Body of pancreas (tissue), 4 donors: ENCODE measurements at regions not wholly inside any gene's neighbourhood (a gene's known extent, or its start where the extent isn't known, plus 50 kb on each side); places are given as distances from the start of the nearest gene placed in this dataset.

ENCODE experiments used
- ATAC-seq: fragments of 150-250 bp; one replicate; pipeline ENCODE4 v1.9.1; 2016
- DNase-seq, 4 donors: peaks; one replicate each; pipeline ENCODE4 v3.0.0-alpha.2; 2019
- H3K27ac ChIP-seq, 4 donors: fragments of 200-600 bp; sonication (generic); 1 replicate in 3 of 4; 2 replicates in 1 of 4; pipeline versions ENCODE4 v1.5.1 to v1.6.1; 2016 to 2019; ENCODE audit warnings: mild to moderate bottlenecking in 1 of 4, mixed read lengths in 1 of 4, moderate library complexity in 1 of 4
- H3K27me3 ChIP-seq, 2 donors: fragments of 200-600 bp; sonication (generic); one replicate each; pipeline ENCODE4 v1.6.0; 2016; ENCODE audit warnings: mild to moderate bottlenecking in 1 of 2
- H3K36me3 ChIP-seq, 2 donors: fragments of 200-600 bp; sonication (generic); replicated peaks in 1 of 2; 2 replicates each; pipeline ENCODE4 v1.5.1; 2016; ENCODE audit warnings: low read depth in 2 of 2; ENCODE audit not compliant: insufficient read depth in 1 of 2
- H3K4me1 ChIP-seq: fragments of 200-600 bp; sonication (generic); one replicate; pipeline ENCODE4 v1.6.0; 2016
- H3K4me3 ChIP-seq, 2 donors: fragments of 200-600 bp; sonication (generic); 1 replicate in 1 of 2; 2 replicates in 1 of 2; pipeline ENCODE4 v1.5.1; 2016 to 2019
- H3K9me3 ChIP-seq, 3 donors: fragments of 200-600 bp; sonication (generic); 1 replicate in 2 of 3; 2 replicates in 1 of 3; pipeline ENCODE4 v1.5.1; 2016
- POLR2A ChIP-seq, 3 donors: fragments of 450-650 bp; IDR thresholded peaks; one replicate each; pipeline ENCODE4 v1.6.1; 2016; ENCODE audit warnings: antibody characterized with exemption in 3 of 3, mild to moderate bottlenecking in 2 of 3
- WGBS, 2 donors: methylation state at CpG; one replicate each; pipeline ENCODE4 v1.1.5; 2017; 5-methylcytosine and 5-hydroxymethylcytosine counted together
- intact Hi-C: fragments of 100-400 bp; cut with DNase I; formaldehyde crosslinking; loops from one replicate; pipeline ENCODE4 v1.15.1; 2023
- TF ChIP-seq, protein P1 (sequence below), 7 experiments: fragments of 450-650 bp in 4 of 7; fragments of 200-600 bp in 3 of 7; sonication (generic) in 3 of 7; IDR thresholded peaks; one replicate each; pipeline ENCODE4 v1.5.1; 2016 to 2019; ENCODE audit warnings: antibody characterized with exemption in 7 of 7

DNA sequence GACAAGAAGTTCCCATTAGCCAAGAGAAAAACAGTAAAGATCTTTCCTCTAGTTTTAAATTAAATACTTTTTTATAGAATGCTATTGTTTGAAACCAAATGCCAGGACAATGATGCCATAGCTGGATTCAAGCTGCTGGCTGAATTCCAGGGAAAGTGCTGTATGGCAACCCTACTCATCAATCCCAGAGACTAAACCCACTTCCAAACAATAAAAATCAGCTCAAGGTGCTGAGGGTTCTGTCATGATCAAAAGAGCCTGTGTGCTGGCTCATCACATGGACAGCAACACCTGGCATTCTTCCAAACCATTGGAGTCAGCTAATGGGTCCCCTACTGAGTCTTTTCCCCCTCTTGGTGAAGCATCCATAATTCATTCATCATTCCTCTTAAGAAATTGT lies 53.7 kb upstream of the PARD3B start:
- Histone ChIP-seq H3K27me3 (no peaks in the 10 kb centered on the region), H3K4me1 (no peaks in the 10 kb centered on the region), H3K27ac (no peak overlapping the region), H3K4me3 (no peak overlapping the region), H3K36me3 (no peaks in the 10 kb centered on the region), H3K9me3 (no peaks in the 10 kb centered on the region)
- intact Hi-C loops = no loop called here
- TF ChIP-seq, protein P1, sequence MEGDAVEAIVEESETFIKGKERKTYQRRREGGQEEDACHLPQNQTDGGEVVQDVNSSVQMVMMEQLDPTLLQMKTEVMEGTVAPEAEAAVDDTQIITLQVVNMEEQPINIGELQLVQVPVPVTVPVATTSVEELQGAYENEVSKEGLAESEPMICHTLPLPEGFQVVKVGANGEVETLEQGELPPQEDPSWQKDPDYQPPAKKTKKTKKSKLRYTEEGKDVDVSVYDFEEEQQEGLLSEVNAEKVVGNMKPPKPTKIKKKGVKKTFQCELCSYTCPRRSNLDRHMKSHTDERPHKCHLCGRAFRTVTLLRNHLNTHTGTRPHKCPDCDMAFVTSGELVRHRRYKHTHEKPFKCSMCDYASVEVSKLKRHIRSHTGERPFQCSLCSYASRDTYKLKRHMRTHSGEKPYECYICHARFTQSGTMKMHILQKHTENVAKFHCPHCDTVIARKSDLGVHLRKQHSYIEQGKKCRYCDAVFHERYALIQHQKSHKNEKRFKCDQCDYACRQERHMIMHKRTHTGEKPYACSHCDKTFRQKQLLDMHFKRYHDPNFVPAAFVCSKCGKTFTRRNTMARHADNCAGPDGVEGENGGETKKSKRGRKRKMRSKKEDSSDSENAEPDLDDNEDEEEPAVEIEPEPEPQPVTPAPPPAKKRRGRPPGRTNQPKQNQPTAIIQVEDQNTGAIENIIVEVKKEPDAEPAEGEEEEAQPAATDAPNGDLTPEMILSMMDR (IDR thresholded peaks at IDR 0.05) = no peak
- no peak for TF ChIP-seq POLR2A (IDR thresholded peaks at IDR 0.05)
- ATAC-seq (no peak), DNase-seq (peak in 1 of 4 donors; percentile 13)

DNA sequence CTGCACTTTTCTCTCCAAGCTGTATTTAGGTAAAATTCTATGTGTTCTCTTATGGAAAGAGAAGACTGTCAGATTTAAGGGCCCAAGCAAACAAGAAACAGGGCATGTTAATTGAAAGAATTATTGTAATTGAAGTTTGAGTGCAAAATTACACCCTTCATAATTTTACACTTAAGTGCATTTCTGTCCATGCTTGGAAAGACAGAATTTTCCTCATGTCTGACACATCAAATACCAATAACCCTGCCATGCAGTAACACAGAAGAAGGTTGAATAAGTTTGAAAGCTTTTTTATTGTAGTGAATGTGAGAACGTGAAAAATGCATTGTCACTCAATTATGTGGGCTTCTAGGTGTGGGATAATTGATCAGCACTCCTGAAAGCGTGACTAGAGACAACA lies 52.9 kb upstream of the PARD3B start:
- Histone ChIP-seq H3K9me3 (no peaks in the 10 kb centered on the region), H3K36me3 (no peaks in the 10 kb centered on the region), H3K27me3 (no peaks in the 10 kb centered on the region), H3K4me3 (no peak overlapping the region), H3K27ac (no peak overlapping the region), H3K4me1 (no peaks in the 10 kb centered on the region)
- no peak for DNase-seq
- no peak for ATAC-seq
- TF ChIP-seq, protein P1 (IDR thresholded peaks at IDR 0.05) = no peak
- TF ChIP-seq POLR2A (IDR thresholded peaks at IDR 0.05) = no peak
- 84 to 87% methylated on average over 2 of the region's 2 CpGs for WGBS, 2 donors
- intact Hi-C loops = no loop called here

DNA sequence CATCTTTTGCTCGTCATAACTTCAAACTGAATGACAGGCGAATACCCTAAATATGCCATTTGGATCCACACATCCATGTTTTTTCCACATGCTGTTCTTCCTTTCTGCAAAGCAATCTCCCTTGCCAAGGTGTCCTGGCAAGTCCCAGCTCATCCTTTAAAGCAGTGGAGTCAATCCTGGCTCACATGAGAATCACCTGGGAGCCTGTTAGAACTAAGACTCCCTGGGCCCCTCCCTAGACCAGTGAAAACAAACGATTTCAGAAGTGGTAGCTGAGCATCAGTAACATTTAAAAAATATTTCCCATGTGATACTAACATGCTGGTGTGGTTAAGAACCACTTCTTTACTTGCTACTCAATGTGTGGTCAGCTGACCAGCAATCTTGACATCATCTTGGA lies 50.6 kb upstream of the PARD3B start:
- WGBS, 2 donors = 73 to 78% methylated on average over 3 of the region's 3 CpGs

DNA sequence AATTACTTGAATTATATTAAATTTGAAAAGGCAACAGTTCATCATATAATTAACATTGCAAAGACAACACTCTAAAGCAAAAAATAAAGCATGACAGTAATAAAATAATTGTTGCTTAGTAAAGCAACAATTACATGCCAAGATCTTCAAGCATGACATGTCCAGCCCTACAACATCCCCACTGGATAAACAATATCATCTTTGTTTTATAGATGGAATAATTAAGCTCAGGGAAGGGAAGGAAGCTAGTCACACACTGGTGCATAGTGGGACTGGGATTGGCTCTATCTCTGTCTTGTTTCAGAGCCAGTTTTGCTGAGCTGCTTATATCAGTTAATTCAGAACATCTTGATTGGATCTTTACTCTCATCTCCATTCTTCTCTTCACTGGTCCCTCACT lies 49.9 kb upstream of the PARD3B start:
- DNase-seq (no peak), ATAC-seq (no peak)
- Histone ChIP-seq H3K9me3 (no peaks in the 10 kb centered on the region), H3K4me1 (no peaks in the 10 kb centered on the region), H3K4me3 (no peak overlapping the region), H3K36me3 (no peaks in the 10 kb centered on the region), H3K27me3 (no peaks in the 10 kb centered on the region), H3K27ac (no peak overlapping the region)
- no peak for TF ChIP-seq POLR2A (IDR thresholded peaks at IDR 0.05)
- TF ChIP-seq, protein P1 (IDR thresholded peaks at IDR 0.05) = no peak
- intact Hi-C loops = no loop called here

More for the DNA sequence above, 50.6 kb upstream of the PARD3B start:
- DNase-seq = no peak
- Histone ChIP-seq H3K4me1 (no peaks in the 10 kb centered on the region), H3K27me3 (no peaks in the 10 kb centered on the region), H3K4me3 (no peak overlapping the region), H3K27ac (no peak overlapping the region), H3K9me3 (no peaks in the 10 kb centered on the region), H3K36me3 (no peaks in the 10 kb centered on the region)
- ATAC-seq = no peak
- TF ChIP-seq POLR2A (IDR thresholded peaks at IDR 0.05) = no peak
- TF ChIP-seq, protein P1 (IDR thresholded peaks at IDR 0.05) = no peak
- intact Hi-C loops = no loop called here
